Neural cell (in vitro differentiated cells): ENCODE measurements at regions not wholly inside any gene's neighbourhood (a gene's known extent, or its start where the extent isn't known, plus 50 kb on each side); places are given as distances from the start of the nearest gene placed in this dataset.
A peak's percentile ranks its signal among the peaks of the same experiment; 100 is the strongest.

ENCODE experiments used
- H2AFZ ChIP-seq: fragments of 200-600, 300-800 bp; sonication (generic), shearing (Covaris generic); 2 replicates; pipeline ENCODE4 v1.6.0; 2014; ENCODE audit warnings: low read depth, mild to moderate bottlenecking, antibody characterized with exemption, low read length, moderate library complexity
- H3F3A ChIP-seq: fragments of 200-600 bp; shearing (Covaris generic); 2 replicates; pipeline ENCODE4 v1.6.1; 2016; ENCODE audit warnings: mild to moderate bottlenecking, moderate library complexity, mixed read lengths, antibody characterized with exemption, low read length; ENCODE audit not compliant: insufficient read depth, poor library complexity, severe bottlenecking
- H3K27ac ChIP-seq: fragments of 200-600, 300-800 bp; sonication (generic), shearing (Covaris generic); 2 replicates; pipeline ENCODE4 v1.5.1; 2014; ENCODE audit warnings: mild to moderate bottlenecking, low read length, moderate library complexity
- H3K27me3 ChIP-seq: fragments of 300-800, 200-600 bp; sonication (generic), shearing (Covaris generic); 2 replicates; pipeline ENCODE4 v1.6.0; 2014; ENCODE audit warnings: mild to moderate bottlenecking, low read depth, low read length, moderate library complexity; ENCODE audit not compliant: insufficient read depth
- H3K36me3 ChIP-seq: fragments of 300-800, 200-600 bp; sonication (generic), shearing (Covaris generic); 2 replicates; pipeline ENCODE4 v1.5.1; 2014; ENCODE audit warnings: mild to moderate bottlenecking, antibody characterized with exemption, low read length, moderate library complexity; ENCODE audit not compliant: insufficient read depth
- H3K4me2 ChIP-seq: fragments of 300-800, 200-600 bp; sonication (generic), shearing (Covaris generic); 2 replicates; pipeline ENCODE4 v1.6.0; 2014; ENCODE audit warnings: mild to moderate bottlenecking, low read length
- H3K4me3 ChIP-seq: fragments of 300-800, 200-600 bp; sonication (generic), shearing (Covaris generic); 2 replicates; pipeline ENCODE4 v1.5.1; 2014; ENCODE audit warnings: mild to moderate bottlenecking, low read length, moderate library complexity
- H3K79me2 ChIP-seq: fragments of 200-600 bp; shearing (Covaris generic); replicated peaks from 2 replicates; pipeline ENCODE4 v1.6.0; 2014; ENCODE audit warnings: mild to moderate bottlenecking, low read length, moderate library complexity; ENCODE audit not compliant: insufficient read depth
- H3K9ac ChIP-seq: fragments of 300-800, 200-600 bp; sonication (generic), shearing (Covaris generic); 2 replicates; pipeline ENCODE4 v1.6.1; 2016; ENCODE audit warnings: mild to moderate bottlenecking, low read length, mixed read lengths
- H3K9me2 ChIP-seq: fragments of 200-600 bp; shearing (Covaris generic); 2 replicates; pipeline ENCODE4 v1.6.1; 2016; ENCODE audit warnings: mild to moderate bottlenecking, low read length, mixed read lengths; ENCODE audit not compliant: insufficient read depth
- H3K9me3 ChIP-seq: fragments of 200-600, 300-800 bp; sonication (generic), shearing (Covaris generic); 2 replicates; pipeline ENCODE4 v1.6.1; 2016; ENCODE audit warnings: mild to moderate bottlenecking, mixed run types, low read length, moderate library complexity, mixed read lengths
- H4K20me1 ChIP-seq: fragments of 200-600 bp; shearing (Covaris generic); 2 replicates; pipeline ENCODE4 v1.6.1; 2016; ENCODE audit warnings: mild to moderate bottlenecking, mixed run types; ENCODE audit not compliant: insufficient read depth
- CTCF ChIP-seq: fragments of 450-650 bp; IDR thresholded peaks from 2 replicates; pipeline ENCODE4 v1.5.1; 2014; ENCODE audit warnings: antibody characterized with exemption, mild to moderate bottlenecking, moderate library complexity; ENCODE audit not compliant: poor library complexity, severe bottlenecking
- EP300 ChIP-seq: fragments of 450-650 bp; conservative IDR thresholded peaks from 2 replicates; pipeline ENCODE4 v1.6.1; 2014; ENCODE audit warnings: antibody characterized with exemption, mild to moderate bottlenecking, moderate library complexity; ENCODE audit not compliant: poor library complexity, severe bottlenecking
- EZH2 ChIP-seq: fragments of 200-600, 300-800 bp; shearing (Covaris generic), sonication (generic); IDR thresholded peaks from 2 replicates; pipeline ENCODE4 v1.6.1; 2014; ENCODE audit warnings: antibody characterized with exemption, low read length, borderline replicate concordance, mild to moderate bottlenecking; ENCODE audit not compliant: insufficient read depth, poor library complexity, severe bottlenecking
- MXI1 ChIP-seq: fragments of 450-650 bp; conservative IDR thresholded peaks from 2 replicates; pipeline ENCODE4 v1.6.1; 2014; ENCODE audit warnings: antibody characterized with exemption, mild to moderate bottlenecking; ENCODE audit not compliant: poor library complexity, severe bottlenecking
- POLR2AphosphoS5 ChIP-seq: IDR thresholded peaks from 2 replicates; pipeline ENCODE4 v1.6.1; 2012
- RAD21 ChIP-seq: fragments of 450-650 bp; conservative IDR thresholded peaks from 2 replicates; pipeline ENCODE4 v1.6.1; 2014; ENCODE audit warnings: antibody characterized with exemption, mild to moderate bottlenecking, moderate library complexity
- REST ChIP-seq: IDR thresholded peaks from 2 replicates; pipeline ENCODE4 v1.6.1; 2012; ENCODE audit warnings: borderline replicate concordance
- SMC3 ChIP-seq: fragments of 450-650 bp; conservative IDR thresholded peaks from 2 replicates; pipeline ENCODE4 v1.6.1; 2014; ENCODE audit warnings: antibody characterized with exemption, mild to moderate bottlenecking, moderate library complexity; ENCODE audit not compliant: poor library complexity
- TAF1 ChIP-seq: IDR thresholded peaks from 2 replicates; pipeline ENCODE4 v1.6.1; 2012; ENCODE audit warnings: low read depth

- Histone ChIP-seq H3K4me3 (no peak overlapping the region), H4K20me1 (no peaks in the 10 kb centered on the region), H2AFZ (no peak overlapping the region), H3K9me3 (no peaks in the 10 kb centered on the region), H3K9me2 (no peaks in the 10 kb centered on the region), H3K36me3 (no peaks in the 10 kb centered on the region), H3K4me2 (no peak overlapping the region), H3K27me3 (no peaks in the 10 kb centered on the region), H3K79me2 (no peaks in the 10 kb centered on the region), H3K9ac (no peak overlapping the region), H3K27ac (no peak overlapping the region), H3F3A (peaks cover 9% of the 10 kb centered on the region)
- TF ChIP-seq REST (no peak), EP300 (no peak), SMC3 (no peak), CTCF (no peak), EZH2 (no peak), POLR2AphosphoS5 (no peak), MXI1 (no peak), RAD21 (no peak), TAF1 (no peak)
Observed at GRCh38 chr12:67827820-67828383, 161.3 kb upstream of the IFNG-AS1 start.

GRCh38 chr12:67829896-67830295 is 159.4 kb upstream of the IFNG-AS1 start:
- TF ChIP-seq SMC3 (no peak), EP300 (peak; percentile 83), TAF1 (no peak), POLR2AphosphoS5 (peak; percentile 51), EZH2 (no peak), RAD21 (peak; percentile 24), CTCF (no peak), REST (no peak), MXI1 (no peak)

More at GRCh38 chr12:67829896-67830295, 159.4 kb upstream of the IFNG-AS1 start:
- Histone ChIP-seq H3K79me2 (no peaks in the 10 kb centered on the region), H3F3A (peaks cover 7% of the 10 kb centered on the region), H3K27me3 (no peaks in the 10 kb centered on the region), H3K9me3 (no peaks in the 10 kb centered on the region), H2AFZ (no peak overlapping the region), H3K9me2 (no peaks in the 10 kb centered on the region), H3K27ac (peak overlapping the region; percentile 83), H3K36me3 (no peaks in the 10 kb centered on the region), H3K4me2 (no peak overlapping the region), H4K20me1 (no peaks in the 10 kb centered on the region), H3K4me3 (peak overlapping the region; percentile 4), H3K9ac (peak overlapping the region; percentile 36)
